GM10266 (cell line): ENCODE measurements at regions not wholly inside any gene's neighbourhood (a gene's known extent, or its start where the extent isn't known, plus 50 kb on each side); places are given as distances from the start of the nearest gene placed in this dataset.

ENCODE experiments used
- DNase-seq: peaks from one replicate; pipeline ENCODE4 v3.0.0; 2012; ENCODE audit errors: extremely low spot score
- CTCF ChIP-seq: IDR thresholded peaks from 2 replicates; pipeline ENCODE4 v1.5.1; 2012; ENCODE audit warnings: mild to moderate bottlenecking, low read depth; ENCODE audit not compliant: control insufficient read depth, insufficient read depth; ENCODE audit errors: missing control alignments

DNA sequence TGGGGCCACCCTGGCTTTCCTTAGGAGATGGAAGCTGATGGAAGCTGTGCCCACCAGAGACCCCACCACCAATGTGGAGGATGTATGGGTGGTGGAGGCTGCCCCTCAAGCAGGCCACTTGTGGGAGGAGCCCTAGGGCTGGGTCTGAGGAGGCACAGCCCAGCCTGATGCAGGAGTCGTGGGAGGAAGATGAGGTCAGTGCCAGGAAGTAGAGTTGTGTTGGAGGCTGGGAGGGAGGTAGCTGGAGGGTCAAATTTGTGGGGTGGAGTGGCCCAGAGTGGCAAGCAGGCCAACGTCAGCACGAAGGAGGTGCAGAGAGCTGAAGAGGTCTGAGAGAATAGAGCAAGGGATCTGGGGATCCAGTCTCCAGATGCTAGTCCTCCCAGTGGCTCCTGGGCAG, 119.0 kb upstream of the USP24 start:
- DNase-seq, result no peak
- no peak for TF ChIP-seq CTCF

DNA sequence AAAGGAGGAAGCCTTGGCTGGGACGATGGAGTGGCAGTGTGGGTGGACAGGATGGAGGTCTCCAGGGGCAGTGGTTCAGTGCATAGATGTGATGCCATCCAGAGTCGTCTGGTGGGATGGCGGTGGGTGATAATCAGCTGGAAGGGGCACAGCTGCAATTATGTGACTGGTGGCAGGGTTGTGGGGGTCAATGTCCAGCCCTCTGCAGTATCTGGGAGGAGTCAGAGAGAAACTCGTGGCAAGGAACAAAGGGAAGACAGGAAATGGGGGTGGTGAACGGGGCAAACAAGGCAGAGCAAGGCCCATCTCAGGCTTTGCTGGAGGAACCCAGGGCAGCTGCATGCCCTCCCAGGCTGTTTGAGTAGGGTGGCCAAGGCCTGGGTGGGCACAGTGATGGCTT, 118.3 kb upstream of the USP24 start:
- DNase-seq, result no peak
- no peak for TF ChIP-seq CTCF

- DNase-seq, result no peak
- no peak for TF ChIP-seq CTCF
These were observed 116.2 kb upstream of the USP24 start for GRCh38 chr1:55331351-55331750.

GRCh38 chr1:55329808-55330432, 114.8 kb upstream of the USP24 start:
- TF ChIP-seq CTCF, result no peak
- no peak for DNase-seq

- no peak for TF ChIP-seq CTCF
- no peak for DNase-seq
These were observed 113.9 kb upstream of the USP24 start for GRCh38 chr1:55329091-55329490.

DNA sequence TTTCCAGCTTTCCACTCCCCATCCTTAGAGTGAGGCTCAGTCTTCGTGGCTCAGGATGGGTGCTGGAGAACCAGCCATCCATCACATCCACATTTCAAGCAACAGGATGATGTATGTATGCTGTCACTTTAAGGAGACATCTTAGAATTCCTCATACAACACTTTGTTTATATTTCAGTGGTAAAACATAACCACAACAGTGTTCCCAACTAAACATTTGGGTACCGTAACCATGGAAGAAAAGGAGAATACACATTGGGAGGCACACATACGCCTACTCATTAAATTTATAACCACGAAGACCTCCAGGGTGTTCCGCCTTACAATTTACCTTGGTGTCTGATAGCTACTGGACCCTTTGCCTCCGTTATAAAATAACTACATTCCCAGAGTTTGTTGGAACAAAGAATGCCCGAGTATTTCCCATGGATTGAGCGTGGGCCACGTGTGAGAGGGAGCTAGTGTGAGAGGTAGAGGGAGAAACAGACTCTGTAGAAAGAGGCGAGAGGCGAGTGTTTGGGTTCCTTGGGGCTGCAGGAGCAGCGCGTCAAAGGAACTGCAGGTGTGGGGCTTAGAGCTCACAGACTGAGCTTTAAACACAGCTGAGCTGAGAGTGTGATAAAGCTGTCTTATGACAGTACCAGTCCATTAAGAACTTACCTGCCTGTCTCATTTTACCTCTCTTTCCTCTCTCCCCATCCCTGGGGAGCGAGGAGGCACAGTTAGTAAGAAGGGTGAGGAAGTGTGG, 111.5 kb upstream of the USP24 start:
- no peak for DNase-seq
- no peak for TF ChIP-seq CTCF

DNA sequence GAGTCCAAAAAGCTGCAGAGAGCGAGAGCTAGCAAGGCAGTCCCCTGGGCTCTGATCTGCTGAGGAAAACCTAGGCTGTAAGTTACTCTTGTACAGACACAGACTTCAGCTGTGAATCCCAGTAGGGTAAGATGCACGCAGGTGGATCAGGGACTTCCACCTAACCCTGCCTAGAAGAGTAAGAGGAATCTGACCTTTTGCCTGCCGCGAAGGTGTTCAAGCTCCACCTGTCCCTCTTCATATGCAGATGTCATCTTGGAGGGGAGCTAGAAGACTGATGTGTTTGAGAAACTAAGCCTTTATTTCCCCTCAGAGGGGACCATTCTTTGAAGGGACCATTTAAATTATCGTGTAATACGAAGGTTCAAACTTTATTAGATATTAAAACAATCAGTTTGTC, 108.6 kb upstream of the USP24 start:
- TF ChIP-seq CTCF, result no peak
- no peak for DNase-seq
